Urinary bladder (tissue), 3 donors: ENCODE measurements at regions not wholly inside any gene's neighbourhood (a gene's known extent, or its start where the extent isn't known, plus 50 kb on each side); places are given as distances from the start of the nearest gene placed in this dataset.
"Not testable (repeated sequence)": the region's sequence is repeated elsewhere in the genome, so short reads cannot be mapped to it uniquely, and the experiment has no call there.

Experiments used
- DNase-seq: peaks from one replicate; pipeline ENCODE4 v3.0.0-alpha.2; 2015; ENCODE audit errors: extremely low spot score
- H3K27ac ChIP-seq: one replicate; pipeline ENCODE4 v1.5.1; 2013; ENCODE audit warnings: low read depth, mild to moderate bottlenecking, moderate library complexity
- H3K36me3 ChIP-seq: one replicate; pipeline ENCODE4 v1.6.1; 2013; ENCODE audit warnings: mild to moderate bottlenecking, moderate library complexity; ENCODE audit not compliant: insufficient read depth
- H3K4me1 ChIP-seq: one replicate; pipeline ENCODE4 v1.6.1; 2013; ENCODE audit warnings: mild to moderate bottlenecking, moderate library complexity; ENCODE audit not compliant: insufficient read depth
- H3K4me3 ChIP-seq: one replicate; pipeline ENCODE4 v1.5.1; 2013; ENCODE audit warnings: low read depth, low read length
- WGBS: extraction: QIAGEN DNeasy Blood & Tissue Kit; methylation state at CpG from one replicate; pipeline ENCODE4 v1.1.7; 2013; 5-methylcytosine and 5-hydroxymethylcytosine counted together
- donor health status: healthy with polysubstance abuse.
- donor health status: healthy.

GRCh38 chr2:34747643-34748042, 1148.5 kb upstream of the FAM98A start:
- WGBS, result 59% methylated on average over 3 of the region's 3 CpGs
- Histone ChIP-seq H3K36me3 (no peaks in the 10 kb centered on the region), H3K27ac (no peak overlapping the region)

GRCh38 chr2:34738691-34739090, 1139.6 kb upstream of the FAM98A start:
- Histone ChIP-seq H3K27ac (no peak overlapping the region), H3K4me1 (no peaks in the 10 kb centered on the region), H3K36me3 (no peaks in the 10 kb centered on the region), H3K4me3 (no peak overlapping the region)
- WGBS, result 61% methylated on average over 3 of the region's 3 CpGs
- no peak for DNase-seq

More at GRCh38 chr2:34747643-34748042, 1148.5 kb upstream of the FAM98A start:
- DNase-seq, result no peak
- Histone ChIP-seq H3K4me1 (no peaks in the 10 kb centered on the region), H3K4me3 (no peak overlapping the region)

GRCh38 chr2:34737146-34737545, 1138.0 kb upstream of the FAM98A start:
- Histone ChIP-seq H3K4me3 (no peak overlapping the region), H3K27ac (no peak overlapping the region), H3K4me1 (no peaks in the 10 kb centered on the region), H3K36me3 (no peaks in the 10 kb centered on the region)
- no peak for DNase-seq
- WGBS, result 86% methylated on average over 3 of the region's 3 CpGs

- no peak for DNase-seq
- Histone ChIP-seq H3K27ac (no peak overlapping the region), H3K4me3 (no peak overlapping the region), H3K4me1 (no peaks in the 10 kb centered on the region), H3K36me3 (no peaks in the 10 kb centered on the region)
- WGBS, result 86% methylated on average over 2 of the region's 2 CpGs
Observed at GRCh38 chr2:34736482-34736881, 1137.4 kb upstream of the FAM98A start.

- Histone ChIP-seq H3K4me1 (no peaks in the 10 kb centered on the region), H3K27ac (no peak overlapping the region), H3K4me3 (no peak overlapping the region), H3K36me3 (no peaks in the 10 kb centered on the region)
- no peak for DNase-seq
Observed at GRCh38 chr2:34734662-34735061, 1135.6 kb upstream of the FAM98A start.

- Histone ChIP-seq H3K27ac (no peak overlapping the region), H3K4me3 (no peak overlapping the region), H3K36me3 (no peaks in the 10 kb centered on the region), H3K4me1 (no peaks in the 10 kb centered on the region)
- 72% methylated on average over 1 of the region's 1 CpG for WGBS
- DNase-seq, result no peak
Observed at GRCh38 chr2:34734042-34734441, 1134.9 kb upstream of the FAM98A start.

GRCh38 chr2:34731292-34731691, 1132.2 kb upstream of the FAM98A start:
- no peaks in the 10 kb centered on the region for H3K4me1 ChIP-seq
- no peak overlapping the region for H3K27ac ChIP-seq
- 87% methylated on average over 2 of the region's 2 CpGs for WGBS
- H3K4me3 ChIP-seq, result no peak overlapping the region
- no peak for DNase-seq
- H3K36me3 ChIP-seq, result no peaks in the 10 kb centered on the region

- no peaks in the 10 kb centered on the region for H3K36me3 ChIP-seq
Observed at GRCh38 chr2:34729845-34730244, 1130.7 kb upstream of the FAM98A start.

GRCh38 chr2:34724107-34724506, 1125.0 kb upstream of the FAM98A start:
- DNase-seq, result no peak
- Histone ChIP-seq H3K4me1 (no peaks in the 10 kb centered on the region), H3K36me3 (no peaks in the 10 kb centered on the region), H3K4me3 (no peak overlapping the region), H3K27ac (no peak overlapping the region)
- 70% methylated on average over 3 of the region's 3 CpGs for WGBS

More at GRCh38 chr2:34729845-34730244, 1130.7 kb upstream of the FAM98A start:
- Histone ChIP-seq H3K27ac (no peak overlapping the region), H3K4me1 (no peaks in the 10 kb centered on the region), H3K4me3 (no peak overlapping the region)
- no peak for DNase-seq
- WGBS, result 39% methylated on average over 2 of the region's 2 CpGs

GRCh38 chr2:34723683-34724082, 1124.6 kb upstream of the FAM98A start:
- Histone ChIP-seq H3K27ac (no peak overlapping the region), H3K4me1 (no peaks in the 10 kb centered on the region), H3K36me3 (no peaks in the 10 kb centered on the region), H3K4me3 (no peak overlapping the region)
- no peak for DNase-seq
- WGBS, result 84% methylated on average over 1 of the region's 1 CpG

- Histone ChIP-seq H3K4me1 (no peaks in the 10 kb centered on the region), H3K27ac (no peak overlapping the region), H3K36me3 (no peaks in the 10 kb centered on the region), H3K4me3 (no peak overlapping the region)
- no peak for DNase-seq
- 86% methylated on average over 7 of the region's 7 CpGs for WGBS
Observed at GRCh38 chr2:34719206-34719605, 1120.1 kb upstream of the FAM98A start.

GRCh38 chr2:34705551-34706247, 1106.6 kb upstream of the FAM98A start:
- DNase-seq, result no peak
- no peak overlapping the region for H3K27ac ChIP-seq
- WGBS, result 64% methylated on average over 6 of the region's 6 CpGs
- no peak overlapping the region for H3K4me3 ChIP-seq
- H3K36me3 ChIP-seq, result no peaks in the 10 kb centered on the region
- no peaks in the 10 kb centered on the region for H3K4me1 ChIP-seq

GRCh38 chr2:34703292-34703691, 1104.2 kb upstream of the FAM98A start:
- 19% methylated on average over 2 of the region's 2 CpGs for WGBS
- H3K36me3 ChIP-seq, result no peaks in the 10 kb centered on the region
- no peak for DNase-seq
- no peaks in the 10 kb centered on the region for H3K4me1 ChIP-seq
- H3K4me3 ChIP-seq, result no peak overlapping the region
- H3K27ac ChIP-seq, result no peak overlapping the region

- H3K4me1 ChIP-seq, DNase-seq, H3K27ac ChIP-seq, H3K36me3 ChIP-seq, H3K4me3 ChIP-seq: not testable (repeated sequence)
- WGBS, result 81% methylated on average over 6 of the region's 6 CpGs
Observed at GRCh38 chr2:34702391-34702790, 1103.3 kb upstream of the FAM98A start.

- WGBS, result 94% methylated on average over 12 of the region's 12 CpGs
- H3K36me3 ChIP-seq, DNase-seq, H3K4me3 ChIP-seq, H3K4me1 ChIP-seq, H3K27ac ChIP-seq: not testable (repeated sequence)
Observed at GRCh38 chr2:34677591-34677990, 1078.5 kb upstream of the FAM98A start.
